Thyroid gland (tissue), 4 donors: ENCODE measurements at regions not wholly inside any gene's neighbourhood (a gene's known extent, or its start where the extent isn't known, plus 50 kb on each side); places are given as distances from the start of the nearest gene placed in this dataset.

ENCODE experiments used
- CTCF ChIP-seq, 6 experiments: fragments of 200-600 bp in 3 of 6; fragments of 450-650 bp in 3 of 6; sonication (generic) in 3 of 6; IDR thresholded peaks; one replicate each; pipeline ENCODE4 v1.5.1; 2016 to 2019; ENCODE audit warnings: antibody characterized with exemption in 6 of 6, mild to moderate bottlenecking in 2 of 6, inconsistent platforms in 1 of 6, moderate library complexity in 1 of 6
- POLR2A ChIP-seq, 2 donors: fragments of 450-650 bp; IDR thresholded peaks; one replicate each; pipeline ENCODE4 v1.6.1; 2017; ENCODE audit warnings: antibody characterized with exemption in 2 of 2, mild to moderate bottlenecking in 2 of 2, moderate library complexity in 1 of 2

DNA sequence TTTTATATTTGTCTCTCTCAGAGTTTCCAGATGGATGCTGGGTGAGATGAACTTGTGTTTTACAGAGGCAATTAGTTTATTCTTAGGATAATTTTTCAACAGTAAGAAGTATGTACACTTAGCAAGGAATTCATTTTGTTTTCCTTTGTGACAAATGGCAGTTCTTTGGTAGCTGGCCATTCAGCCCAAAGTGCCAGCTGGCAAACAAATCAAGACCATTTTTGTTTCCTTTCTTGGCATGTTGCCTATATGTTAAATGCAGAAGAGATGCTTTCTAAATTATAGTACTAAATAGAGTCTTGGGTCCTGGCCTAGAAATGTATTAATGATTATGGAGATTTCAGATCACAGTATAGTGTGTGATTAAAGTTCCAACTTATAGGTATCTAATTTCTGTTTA lies 337.1 kb downstream of the CNTNAP4 start:
- TF ChIP-seq CTCF (IDR thresholded peaks at IDR 0.05) (no peak), POLR2A (IDR thresholded peaks at IDR 0.05) (no peak)
